Right lobe of liver (tissue), 4 donors: ENCODE measurements at regions not wholly inside any gene's neighbourhood (a gene's known extent, or its start where the extent isn't known, plus 50 kb on each side); places are given as distances from the start of the nearest gene placed in this dataset.

ENCODE experiments used
- POLR2A ChIP-seq: fragments of 450-650 bp; IDR thresholded peaks from one replicate; pipeline ENCODE4 v1.6.1; 2017; ENCODE audit warnings: antibody characterized with exemption, mild to moderate bottlenecking
- TF ChIP-seq, protein P1 (sequence below), 4 donors: fragments of 200-600 bp in 3 of 4; fragments of 450-650 bp in 1 of 4; IDR thresholded peaks; one replicate each; pipeline versions ENCODE4 v1.5.1 to v1.8.0; 2016 to 2022; ENCODE audit warnings: antibody characterized with exemption in 4 of 4, mild to moderate bottlenecking in 2 of 4
- donor health status: DM: no; HTN: no; CAD: no.
- donor health status: DM: no; HTN: no; CAD: no.
- donor health status: DM: no; HTN: yes; CAD: no.

GRCh38 chr22:27630754-27631153 is 170.8 kb downstream of the MN1 start:
- TF ChIP-seq, protein P1, sequence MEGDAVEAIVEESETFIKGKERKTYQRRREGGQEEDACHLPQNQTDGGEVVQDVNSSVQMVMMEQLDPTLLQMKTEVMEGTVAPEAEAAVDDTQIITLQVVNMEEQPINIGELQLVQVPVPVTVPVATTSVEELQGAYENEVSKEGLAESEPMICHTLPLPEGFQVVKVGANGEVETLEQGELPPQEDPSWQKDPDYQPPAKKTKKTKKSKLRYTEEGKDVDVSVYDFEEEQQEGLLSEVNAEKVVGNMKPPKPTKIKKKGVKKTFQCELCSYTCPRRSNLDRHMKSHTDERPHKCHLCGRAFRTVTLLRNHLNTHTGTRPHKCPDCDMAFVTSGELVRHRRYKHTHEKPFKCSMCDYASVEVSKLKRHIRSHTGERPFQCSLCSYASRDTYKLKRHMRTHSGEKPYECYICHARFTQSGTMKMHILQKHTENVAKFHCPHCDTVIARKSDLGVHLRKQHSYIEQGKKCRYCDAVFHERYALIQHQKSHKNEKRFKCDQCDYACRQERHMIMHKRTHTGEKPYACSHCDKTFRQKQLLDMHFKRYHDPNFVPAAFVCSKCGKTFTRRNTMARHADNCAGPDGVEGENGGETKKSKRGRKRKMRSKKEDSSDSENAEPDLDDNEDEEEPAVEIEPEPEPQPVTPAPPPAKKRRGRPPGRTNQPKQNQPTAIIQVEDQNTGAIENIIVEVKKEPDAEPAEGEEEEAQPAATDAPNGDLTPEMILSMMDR (IDR thresholded peaks at IDR 0.05), result no peak
- TF ChIP-seq POLR2A, result no peak
